ENCODE measurements at regions not wholly inside any gene's neighbourhood (a gene's known extent, or its start where the extent isn't known, plus 50 kb on each side); places are given as distances from the start of the nearest gene placed in this dataset.
"Not testable (repeated sequence)": the region's sequence is repeated elsewhere in the genome, so short reads cannot be mapped to it uniquely, and the experiment has no call there.

DNA sequence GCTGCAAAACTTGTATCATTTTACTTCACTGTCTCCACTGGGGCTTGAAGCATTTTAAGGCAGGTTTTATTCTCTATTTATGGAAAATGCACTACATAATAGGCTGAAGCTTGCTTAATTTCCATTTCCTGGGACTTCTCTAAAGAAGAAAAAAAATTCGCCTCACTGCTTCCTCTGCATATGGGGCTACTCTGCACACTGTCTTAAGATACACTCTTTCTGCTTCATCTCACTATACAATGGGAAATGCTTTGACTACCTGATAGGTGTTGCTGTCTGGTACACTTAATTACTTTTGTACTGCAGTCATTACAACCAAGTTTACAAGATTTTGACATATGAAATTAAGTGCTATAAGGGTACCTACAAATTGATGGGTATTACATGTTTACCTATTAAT is 466.0 kb downstream of the KCNJ18 start:
- intact Hi-C loops (cut with DNase I): no loop called here
- H3K27ac ChIP-seq: no peak overlapping the region
- DNase-seq: no peak
- no peaks in the 10 kb centered on the region for H3K9me3 ChIP-seq (replicated peaks in 1 of 3)
- no peaks in the 10 kb centered on the region for H3K4me1 ChIP-seq (replicated peaks in 1 of 2)
- H3K4me3 ChIP-seq: no peak overlapping the region
- H3K36me3 ChIP-seq (replicated peaks in 1 of 2): no peaks in the 10 kb centered on the region
- TF ChIP-seq POLR2A (IDR thresholded peaks at IDR 0.05): no peak
- TF ChIP-seq, protein P1, sequence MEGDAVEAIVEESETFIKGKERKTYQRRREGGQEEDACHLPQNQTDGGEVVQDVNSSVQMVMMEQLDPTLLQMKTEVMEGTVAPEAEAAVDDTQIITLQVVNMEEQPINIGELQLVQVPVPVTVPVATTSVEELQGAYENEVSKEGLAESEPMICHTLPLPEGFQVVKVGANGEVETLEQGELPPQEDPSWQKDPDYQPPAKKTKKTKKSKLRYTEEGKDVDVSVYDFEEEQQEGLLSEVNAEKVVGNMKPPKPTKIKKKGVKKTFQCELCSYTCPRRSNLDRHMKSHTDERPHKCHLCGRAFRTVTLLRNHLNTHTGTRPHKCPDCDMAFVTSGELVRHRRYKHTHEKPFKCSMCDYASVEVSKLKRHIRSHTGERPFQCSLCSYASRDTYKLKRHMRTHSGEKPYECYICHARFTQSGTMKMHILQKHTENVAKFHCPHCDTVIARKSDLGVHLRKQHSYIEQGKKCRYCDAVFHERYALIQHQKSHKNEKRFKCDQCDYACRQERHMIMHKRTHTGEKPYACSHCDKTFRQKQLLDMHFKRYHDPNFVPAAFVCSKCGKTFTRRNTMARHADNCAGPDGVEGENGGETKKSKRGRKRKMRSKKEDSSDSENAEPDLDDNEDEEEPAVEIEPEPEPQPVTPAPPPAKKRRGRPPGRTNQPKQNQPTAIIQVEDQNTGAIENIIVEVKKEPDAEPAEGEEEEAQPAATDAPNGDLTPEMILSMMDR (IDR thresholded peaks at IDR 0.05): no peak
- 31 to 47% (median 43%) methylated on average over 1 of the region's 1 CpG for WGBS, 4 donors
- H3K27me3 ChIP-seq: no peaks in the 10 kb centered on the region

DNA sequence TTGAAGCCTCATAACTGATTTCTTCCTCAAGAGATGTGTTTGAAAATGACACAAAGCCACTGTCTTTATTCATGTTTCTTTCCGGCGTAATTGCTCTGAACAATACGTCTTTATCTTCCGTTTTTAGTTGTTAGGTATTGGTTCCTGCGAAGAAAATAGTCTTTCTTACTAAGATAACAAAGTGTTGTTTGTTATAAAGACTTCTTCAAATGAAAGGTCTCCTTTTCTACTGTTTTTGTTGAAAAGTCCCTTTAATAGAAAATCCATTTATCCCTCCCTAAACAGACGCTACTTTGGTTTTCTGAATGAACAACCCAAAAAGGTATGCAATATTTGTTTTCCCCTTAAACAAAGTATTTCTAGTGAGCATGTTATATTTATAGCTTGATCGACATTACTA is 469.1 kb downstream of the KCNJ18 start:
- DNase-seq: no peak
- 73 to 78% (median 75%) methylated on average over 7 of the region's 7 CpGs for WGBS, 4 donors
- no peak overlapping the region for H3K4me3 ChIP-seq

DNA sequence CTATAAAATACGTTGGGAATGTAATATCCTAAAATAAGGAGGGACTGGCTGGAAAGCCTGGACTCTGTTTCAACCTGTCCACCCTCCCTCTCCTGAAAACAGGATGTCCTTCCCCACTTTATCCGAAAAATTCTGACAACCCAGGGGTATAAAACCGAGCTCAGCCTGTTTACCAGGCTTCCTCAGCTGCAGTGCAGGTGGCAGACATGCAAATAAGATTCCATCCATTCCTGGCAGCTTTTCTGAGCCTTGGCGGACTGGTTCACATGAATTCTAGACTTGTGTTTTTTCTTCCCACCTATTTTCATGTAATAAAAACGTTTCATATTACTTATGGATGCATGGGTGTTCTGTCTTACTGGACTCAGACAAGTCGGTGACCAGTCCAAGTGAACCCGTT is 479.3 kb downstream of the KCNJ18 start:
- Histone ChIP-seq H3K27me3 (no peaks in the 10 kb centered on the region), H3K27ac (no peak overlapping the region), H3K9me3 (replicated peaks in 1 of 3) (no peaks in the 10 kb centered on the region), H3K36me3 (replicated peaks in 1 of 2) (no peaks in the 10 kb centered on the region), H3K4me1 (replicated peaks in 1 of 2) (no peaks in the 10 kb centered on the region), H3K4me3 (no peak overlapping the region)
- intact Hi-C loops (cut with DNase I): no loop called here
- TF ChIP-seq POLR2A (IDR thresholded peaks at IDR 0.05): no peak
- TF ChIP-seq, protein P1 (IDR thresholded peaks at IDR 0.05): no peak
- no peak for DNase-seq
- WGBS, 4 donors: 32 to 38% (median 33%) methylated on average over 7 of the region's 7 CpGs

More for the DNA sequence above, 469.1 kb downstream of the KCNJ18 start:
- Histone ChIP-seq H3K27ac (no peak overlapping the region), H3K4me1 (replicated peaks in 1 of 2) (no peaks in the 10 kb centered on the region), H3K9me3 (replicated peaks in 1 of 3) (no peaks in the 10 kb centered on the region), H3K36me3 (replicated peaks in 1 of 2) (no peaks in the 10 kb centered on the region), H3K27me3 (no peaks in the 10 kb centered on the region)
- TF ChIP-seq POLR2A (IDR thresholded peaks at IDR 0.05): no peak
- TF ChIP-seq, protein P1 (IDR thresholded peaks at IDR 0.05): no peak
- intact Hi-C loops (cut with DNase I): no loop called here

DNA sequence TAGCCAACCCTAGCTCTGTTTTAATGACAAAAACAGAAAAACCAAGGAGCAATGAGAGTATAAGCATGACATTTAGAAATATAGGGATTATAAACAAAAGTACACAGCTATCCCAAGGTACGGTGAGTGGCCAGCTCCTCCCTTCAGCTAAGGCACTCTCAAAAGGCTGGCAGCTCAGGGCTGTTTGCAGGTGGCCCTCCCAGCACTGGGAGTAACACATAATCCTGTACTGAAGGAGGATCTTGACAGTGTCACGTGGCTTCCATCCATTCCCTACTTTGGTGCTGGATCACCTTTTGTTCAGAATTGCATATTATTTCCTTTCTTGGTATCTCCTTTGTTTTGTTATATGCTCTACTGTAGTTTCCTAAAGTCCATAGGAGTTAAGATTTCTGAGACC is 500.8 kb downstream of the KCNJ18 start:
- Histone ChIP-seq H3K4me3 (no peak overlapping the region), H3K36me3 (replicated peaks in 1 of 2) (no peaks in the 10 kb centered on the region), H3K4me1 (replicated peaks in 1 of 2) (no peaks in the 10 kb centered on the region), H3K9me3 (replicated peaks in 1 of 3) (no peaks in the 10 kb centered on the region), H3K27ac (no peak overlapping the region), H3K27me3 (no peaks in the 10 kb centered on the region)
- TF ChIP-seq, protein P1 (IDR thresholded peaks at IDR 0.05): no peak
- no peak for TF ChIP-seq POLR2A (IDR thresholded peaks at IDR 0.05)
- WGBS, 4 donors: 56 to 71% (median 66%) methylated on average over 2 of the region's 2 CpGs
- intact Hi-C loops (cut with DNase I): no loop called here
- no peak for DNase-seq

DNA sequence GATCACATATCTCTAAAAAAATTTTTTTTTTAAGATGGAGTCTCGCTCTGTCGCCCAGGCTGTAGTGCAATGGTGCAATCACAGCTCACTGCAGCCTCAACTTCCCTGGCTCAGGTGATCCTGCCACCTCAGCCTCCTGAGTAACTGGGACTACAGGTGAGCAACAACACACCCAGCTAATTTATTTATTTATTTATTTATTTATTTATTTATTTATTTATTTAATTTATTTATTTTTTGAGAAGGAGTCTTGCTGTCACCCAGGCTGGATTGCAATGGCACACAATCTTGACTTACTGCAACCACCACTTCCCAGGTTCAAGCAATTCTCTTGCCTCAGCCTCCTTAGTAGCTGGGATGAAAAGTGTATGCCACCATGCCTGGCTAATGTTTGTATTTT is 507.9 kb downstream of the KCNJ18 start:
- H3K4me1 ChIP-seq (replicated peaks in 1 of 2); H3K27me3 ChIP-seq; H3K27ac ChIP-seq; H3K36me3 ChIP-seq (replicated peaks in 1 of 2); H3K4me3 ChIP-seq; intact Hi-C loops (cut with DNase I); H3K9me3 ChIP-seq (replicated peaks in 1 of 3): not testable (repeated sequence)
- WGBS, 4 donors: 44 to 82% (median 70%) methylated on average over 2 of the region's 2 CpGs
- peak in 1 of 7 donors; percentile 10 for DNase-seq

Data from adrenal gland (tissue), 9 donors.